ENCODE measurements at regions not wholly inside any gene's neighbourhood (a gene's known extent, or its start where the extent isn't known, plus 50 kb on each side); places are given as distances from the start of the nearest gene placed in this dataset.

DNA sequence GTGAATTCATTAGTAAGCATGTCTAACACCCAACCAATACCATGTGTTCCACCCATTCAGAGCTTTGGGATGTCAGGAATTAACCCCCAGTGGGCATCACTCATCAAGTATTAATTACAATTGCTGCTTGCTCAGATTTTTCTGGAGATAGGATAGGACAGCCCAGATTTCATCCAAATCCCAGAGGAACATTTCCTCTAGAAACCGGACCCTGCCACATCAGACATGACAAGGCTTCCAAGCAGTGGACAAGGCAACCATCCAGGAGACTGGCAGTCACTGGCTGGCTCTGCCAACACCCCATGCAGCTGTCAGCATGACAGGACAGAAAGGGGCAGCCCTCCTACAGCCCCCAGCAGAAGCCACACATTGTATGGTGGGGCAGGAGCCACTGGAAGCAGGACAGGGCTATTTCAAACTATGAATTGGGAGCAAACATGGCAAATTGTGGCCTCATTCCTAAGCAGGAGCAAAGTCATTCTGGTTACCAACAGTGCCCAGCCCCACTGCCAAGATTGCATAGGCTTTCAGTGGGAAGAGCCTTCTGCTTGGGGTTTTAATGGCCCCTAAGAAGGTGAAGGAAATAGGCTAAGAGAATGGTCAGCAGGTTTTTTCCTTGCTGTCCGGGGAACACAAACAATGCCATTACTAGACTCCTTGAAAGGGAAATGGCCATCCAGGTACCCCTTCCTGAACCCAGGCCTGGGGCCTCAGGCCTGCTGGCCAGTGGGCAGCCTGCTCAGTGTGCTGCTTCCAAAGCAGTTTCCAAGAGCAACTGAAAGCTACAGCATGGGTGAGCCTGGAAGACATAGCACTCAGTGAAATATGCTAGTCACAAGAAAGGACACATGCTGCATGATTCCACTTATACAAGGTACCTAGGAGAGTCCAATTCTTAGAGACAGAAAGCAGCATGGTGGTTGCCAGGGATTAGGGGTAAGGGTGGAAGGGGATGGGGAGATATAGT is 294.7 kb upstream of the SLC30A5 start:
- DNase-seq (ENCODE audit: low read depth), result peak; percentile 15

DNA sequence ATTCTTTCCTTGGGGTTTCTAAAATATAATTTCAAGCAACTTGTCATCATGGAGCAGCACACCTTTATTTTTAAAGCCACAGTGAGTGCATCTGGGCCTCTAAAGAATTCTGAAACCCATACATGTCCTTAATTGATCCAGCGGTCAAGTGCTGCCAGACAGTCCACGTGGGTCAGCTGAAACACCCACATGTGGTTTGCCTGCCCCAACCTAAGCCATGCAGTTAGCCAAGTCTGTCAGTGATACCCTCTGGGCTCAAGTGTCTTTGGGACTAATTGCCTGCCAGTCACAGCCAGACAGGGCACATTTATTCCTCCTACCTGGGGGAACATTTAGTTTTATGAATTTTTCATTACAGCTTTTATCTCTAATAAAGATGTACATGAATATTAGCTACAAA is 291.4 kb upstream of the SLC30A5 start:
- DNase-seq (ENCODE audit: low read depth), result no peak

DNA sequence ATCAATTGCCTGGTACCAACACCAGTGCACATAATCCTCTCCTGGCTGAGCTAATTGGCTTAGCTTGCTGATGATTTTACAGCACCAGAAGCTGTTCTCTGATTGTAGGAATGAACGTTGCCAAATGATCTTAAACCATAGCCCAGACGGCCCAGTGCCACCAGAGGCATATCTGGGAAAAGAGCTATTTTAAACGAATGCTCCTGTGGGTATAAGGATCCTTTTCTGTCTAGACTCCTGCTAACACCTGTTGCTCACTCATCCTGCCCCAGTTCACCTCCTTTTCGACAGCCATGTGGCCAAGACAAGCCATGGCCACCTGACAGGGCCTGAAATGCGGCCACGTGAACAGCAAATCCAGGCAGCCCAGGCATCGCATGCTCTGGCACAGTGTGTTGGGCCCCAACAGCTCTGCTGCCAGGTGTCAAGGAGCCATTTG is 289.9 kb upstream of the SLC30A5 start:
- no peak for DNase-seq (ENCODE audit: low read depth)

DNA sequence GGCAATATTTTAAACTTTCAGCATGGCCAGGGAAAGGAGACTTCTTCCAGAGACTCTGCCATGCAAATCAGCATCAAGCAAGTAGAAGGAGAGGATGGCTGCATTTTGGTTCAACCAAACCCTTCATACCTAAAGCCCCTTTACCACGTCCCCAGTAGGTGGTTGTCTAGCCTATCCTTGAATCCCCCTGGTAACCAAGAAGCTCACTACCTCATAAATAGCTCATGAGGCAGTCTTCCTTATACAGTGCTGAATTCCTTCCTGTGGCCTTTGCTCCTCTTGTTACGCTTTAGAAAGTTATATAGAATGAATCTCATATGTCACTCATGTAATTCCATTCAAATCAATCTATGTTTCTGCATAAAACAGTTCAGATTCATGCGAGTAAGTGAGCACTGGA is 289.5 kb upstream of the SLC30A5 start:
- DNase-seq (ENCODE audit: low read depth), result no peak

DNA sequence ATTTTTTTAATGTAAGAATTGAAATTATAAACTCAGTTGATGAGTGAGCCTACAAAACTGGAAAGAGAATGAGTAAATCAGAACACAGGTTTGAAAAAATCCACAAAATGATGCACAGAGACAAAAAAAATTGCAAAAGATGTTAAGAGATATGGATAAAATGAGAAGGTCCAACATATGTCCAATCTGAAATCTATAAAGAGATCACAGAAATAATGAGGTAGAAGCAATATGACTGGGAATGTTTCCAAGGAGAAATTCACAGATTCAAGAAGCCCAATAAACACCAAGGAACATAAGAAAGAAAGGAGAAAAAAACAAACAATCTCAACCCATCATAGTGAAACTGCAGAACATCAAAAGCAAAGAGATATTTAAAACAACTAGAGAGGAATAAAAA is 288.4 kb upstream of the SLC30A5 start:
- no peak for DNase-seq (ENCODE audit: low read depth)

DNA sequence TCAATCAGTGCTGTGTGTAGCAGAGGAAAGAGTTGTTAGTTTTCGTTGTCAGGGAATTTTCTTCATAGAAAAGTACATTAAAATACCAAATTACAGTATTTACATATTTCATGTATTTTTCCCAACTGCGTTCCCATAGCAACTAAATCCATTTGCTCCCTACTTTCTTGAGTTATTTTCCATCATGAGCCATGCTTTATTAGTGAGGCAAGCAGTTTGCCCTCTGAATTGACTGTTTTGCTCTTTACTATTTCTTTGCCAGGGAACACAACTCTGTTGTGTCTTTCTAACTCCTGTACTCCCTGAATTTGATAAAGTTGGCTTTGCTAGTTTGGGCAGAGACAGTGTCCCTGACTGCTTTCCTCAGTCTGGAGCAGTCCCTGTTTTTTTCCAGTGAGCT is 276.2 kb upstream of the SLC30A5 start:
- no peak for DNase-seq (ENCODE audit: low read depth)

DNA sequence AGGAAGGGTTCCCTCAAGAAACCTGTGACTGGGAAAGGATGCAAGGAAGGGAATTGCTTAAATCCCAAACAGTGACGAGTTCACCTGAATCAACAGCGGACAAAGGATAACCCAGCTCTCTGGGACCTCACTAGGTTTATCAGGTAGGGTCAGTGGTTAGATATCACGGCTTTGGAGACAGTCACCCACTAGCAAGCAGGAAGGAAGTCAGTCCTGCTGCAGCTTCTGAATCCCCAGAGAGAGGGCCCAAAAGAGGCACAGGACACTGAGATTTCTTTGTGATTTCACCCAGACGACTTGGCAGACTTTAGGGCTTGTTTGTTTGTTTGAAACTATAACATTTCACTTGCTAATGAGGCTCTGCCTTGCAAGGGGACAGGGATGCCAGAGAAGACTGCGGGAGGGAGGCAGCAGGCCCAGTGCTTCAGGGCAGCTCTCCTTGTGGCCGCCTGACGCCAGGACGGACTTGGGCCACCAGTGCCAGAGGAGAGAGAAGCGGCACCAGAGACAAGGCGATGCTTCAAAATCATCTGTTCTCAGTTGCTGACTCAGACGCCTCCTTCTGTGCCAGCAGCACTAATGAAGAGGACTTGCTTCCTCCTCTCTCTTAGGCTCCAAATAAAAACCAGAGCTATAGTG is 275.6 kb upstream of the SLC30A5 start:
- peak; percentile 66 for DNase-seq (ENCODE audit: low read depth)

DNA sequence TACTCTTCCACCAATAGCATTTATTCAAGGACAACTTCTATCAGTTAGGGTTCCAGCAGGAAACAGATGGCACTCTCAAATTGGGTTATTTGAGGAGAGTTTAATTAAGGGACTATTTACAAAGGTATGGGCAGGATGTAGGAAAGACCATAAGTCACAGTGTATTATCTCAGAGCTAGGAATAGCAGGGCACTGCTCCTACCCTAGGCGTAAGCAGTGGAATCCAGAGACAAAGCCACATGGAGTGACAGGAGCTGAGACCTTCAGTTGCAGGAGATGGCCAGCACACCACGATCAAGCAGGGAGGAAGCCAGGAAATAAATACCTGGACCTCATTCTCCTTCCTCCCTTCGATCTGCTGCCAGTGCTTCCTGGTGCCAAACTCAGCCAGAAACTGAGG is 274.9 kb upstream of the SLC30A5 start:
- DNase-seq (ENCODE audit: low read depth), result no peak

DNA sequence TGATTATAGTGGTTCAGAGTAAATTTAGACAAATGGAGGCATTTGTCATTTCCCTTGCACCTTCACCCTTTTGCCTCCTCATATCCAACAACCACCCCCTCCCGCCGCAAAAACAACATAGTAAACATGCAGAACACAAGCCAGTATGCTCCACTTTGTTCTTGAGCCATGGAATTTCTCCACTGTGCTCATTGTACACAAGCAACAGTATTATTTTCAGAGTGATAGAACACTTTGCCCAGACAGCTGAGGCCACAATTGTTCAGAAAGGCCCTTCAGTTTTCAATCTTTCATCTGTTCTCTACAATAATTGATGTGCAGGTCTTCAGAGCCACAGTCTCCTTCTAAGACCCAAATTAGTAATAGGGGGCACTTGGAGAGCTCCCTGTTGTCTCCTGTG is 272.8 kb upstream of the SLC30A5 start:
- no peak for DNase-seq (ENCODE audit: low read depth)

DNA sequence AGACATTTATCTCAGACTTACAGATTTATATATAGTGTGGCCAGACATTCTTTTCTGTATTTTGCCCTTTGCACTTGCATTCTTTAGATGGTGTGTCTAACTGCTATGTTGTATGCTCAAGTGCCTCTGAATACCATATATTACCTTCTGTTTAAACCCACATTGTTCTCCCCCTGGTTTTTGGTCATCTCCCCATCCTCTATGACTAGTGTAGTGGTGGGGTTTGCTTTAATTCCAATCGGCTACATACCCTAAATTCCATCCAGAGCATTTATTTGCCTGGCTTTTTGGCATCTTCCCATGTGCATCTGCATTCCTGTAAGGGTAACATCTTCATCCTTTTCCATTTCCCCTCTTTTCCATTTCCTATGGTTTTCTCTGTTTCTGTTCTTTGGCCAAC is 271.0 kb upstream of the SLC30A5 start:
- no peak for DNase-seq (ENCODE audit: low read depth)

DNA sequence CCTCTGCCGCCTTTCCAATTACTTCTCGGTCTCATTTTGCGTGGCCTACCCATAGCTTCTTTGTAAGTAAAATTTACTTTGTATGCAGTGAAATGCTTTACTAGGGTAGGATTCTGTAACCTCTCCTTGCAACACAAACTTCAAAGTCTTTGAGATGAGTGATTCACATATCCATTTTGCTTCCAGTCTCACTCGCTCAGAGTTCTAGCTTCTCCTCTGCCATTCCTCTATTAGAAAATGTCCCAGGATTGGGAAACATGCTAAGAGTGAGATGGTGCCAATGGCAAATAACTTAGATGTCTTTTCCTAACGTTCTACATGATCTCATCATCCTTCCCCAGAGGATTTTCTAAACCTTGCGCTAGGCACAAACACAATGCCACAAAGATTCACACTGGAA is 270.5 kb upstream of the SLC30A5 start:
- DNase-seq (ENCODE audit: low read depth), result peak; percentile 46

DNA sequence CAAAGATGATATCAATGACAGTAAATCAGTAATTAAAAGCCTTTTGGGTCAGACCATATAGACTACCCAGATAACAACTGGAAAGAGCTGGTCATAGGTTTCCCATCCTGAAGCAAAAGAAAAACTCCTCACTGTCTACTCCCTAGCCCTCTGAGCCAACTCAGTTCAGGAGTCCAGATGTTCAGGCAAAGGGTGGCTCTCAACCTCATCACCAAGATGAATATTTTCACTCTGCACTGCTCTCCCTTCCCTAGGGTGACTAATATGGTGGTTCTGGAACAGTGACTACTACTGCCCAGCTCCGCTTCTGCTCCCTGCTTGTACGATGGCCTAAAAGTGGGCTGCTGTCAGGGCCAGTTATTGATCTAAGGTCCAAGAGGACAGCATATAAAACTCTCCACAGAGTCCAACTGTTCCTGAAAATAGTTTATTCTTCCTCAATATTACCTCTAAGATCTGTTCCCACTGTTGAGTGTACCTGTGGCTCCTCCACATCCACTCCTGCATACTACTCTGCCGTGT is 263.4 kb upstream of the SLC30A5 start:
- no peak for DNase-seq (ENCODE audit: low read depth)

DNA sequence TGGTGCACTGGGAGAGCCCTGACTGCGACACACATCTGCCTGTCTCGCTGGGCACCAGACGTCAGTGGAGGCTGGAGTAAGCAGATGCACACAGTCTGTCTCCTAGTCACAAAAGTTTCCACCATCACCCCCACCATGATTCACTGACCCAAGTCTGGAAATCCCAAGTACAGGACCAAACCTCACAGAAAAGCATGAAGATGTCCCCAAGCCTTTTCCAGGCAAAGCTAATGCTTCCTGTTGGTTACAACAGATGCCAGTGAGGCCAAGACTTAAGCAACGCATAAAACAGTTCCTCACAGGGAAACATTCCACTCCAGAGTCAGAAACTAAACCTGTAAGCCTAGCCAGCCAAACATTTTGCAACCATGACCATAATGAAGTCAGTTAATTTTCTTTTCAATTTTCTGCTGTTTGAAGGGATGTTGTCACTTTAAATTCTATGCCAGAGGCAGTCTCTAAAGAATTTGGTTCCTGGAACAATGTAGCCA is 259.3 kb upstream of the SLC30A5 start:
- DNase-seq (ENCODE audit: low read depth), result peak; percentile 90

DNA sequence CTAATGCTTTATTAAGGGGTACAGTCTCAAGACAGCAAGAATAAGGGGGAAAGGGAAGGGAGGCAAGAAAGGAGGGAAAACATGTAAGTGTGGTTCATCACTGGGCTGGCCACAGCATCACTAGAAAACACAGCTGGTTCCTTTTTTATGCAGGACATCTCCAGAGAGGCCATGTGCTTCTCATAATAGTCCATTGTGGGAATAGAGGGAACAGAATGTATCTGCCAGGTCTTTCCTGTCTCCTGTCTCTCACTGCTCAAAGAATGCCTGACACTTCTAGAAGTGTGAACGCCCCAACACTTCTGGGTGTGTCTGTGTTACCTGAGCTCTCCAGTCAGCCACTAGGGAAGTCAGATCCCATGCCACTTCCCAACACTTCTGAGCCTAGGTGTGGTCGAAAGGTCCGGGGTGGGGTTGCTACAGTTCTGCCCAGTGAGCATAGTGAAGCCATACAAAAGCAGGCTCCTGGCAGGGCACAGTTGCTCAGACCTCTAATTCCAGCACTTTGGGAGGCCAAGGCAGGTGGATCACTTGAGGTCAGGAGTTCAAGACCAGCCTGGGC is 255.6 kb upstream of the SLC30A5 start:
- no peak for DNase-seq (ENCODE audit: low read depth)

DNA sequence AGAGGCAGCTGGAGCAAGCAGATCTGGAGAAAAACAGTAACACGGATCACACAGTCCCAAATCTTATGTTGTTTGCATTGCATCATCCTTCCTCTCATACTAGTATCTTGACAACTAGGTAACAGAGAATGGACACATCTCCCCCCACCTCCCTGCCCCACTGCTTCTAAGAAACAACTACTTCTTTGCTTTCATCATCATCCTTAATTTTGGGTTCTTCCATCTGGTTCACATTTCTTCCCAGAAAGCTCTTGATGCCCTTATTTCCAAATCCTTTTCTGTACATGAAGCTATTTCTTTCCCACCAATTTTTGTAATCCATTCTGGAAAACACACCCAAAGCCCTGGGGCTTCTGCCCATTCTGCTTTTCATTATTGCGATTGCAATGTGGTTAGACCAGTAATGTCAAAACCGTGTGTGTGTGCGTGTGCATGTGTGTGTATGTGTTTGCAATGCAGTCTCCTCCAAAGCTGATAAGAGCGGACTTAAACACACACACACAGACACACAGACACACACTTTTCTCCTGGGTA is 254.7 kb upstream of the SLC30A5 start:
- peak; percentile 94 for DNase-seq (ENCODE audit: low read depth)

DNA sequence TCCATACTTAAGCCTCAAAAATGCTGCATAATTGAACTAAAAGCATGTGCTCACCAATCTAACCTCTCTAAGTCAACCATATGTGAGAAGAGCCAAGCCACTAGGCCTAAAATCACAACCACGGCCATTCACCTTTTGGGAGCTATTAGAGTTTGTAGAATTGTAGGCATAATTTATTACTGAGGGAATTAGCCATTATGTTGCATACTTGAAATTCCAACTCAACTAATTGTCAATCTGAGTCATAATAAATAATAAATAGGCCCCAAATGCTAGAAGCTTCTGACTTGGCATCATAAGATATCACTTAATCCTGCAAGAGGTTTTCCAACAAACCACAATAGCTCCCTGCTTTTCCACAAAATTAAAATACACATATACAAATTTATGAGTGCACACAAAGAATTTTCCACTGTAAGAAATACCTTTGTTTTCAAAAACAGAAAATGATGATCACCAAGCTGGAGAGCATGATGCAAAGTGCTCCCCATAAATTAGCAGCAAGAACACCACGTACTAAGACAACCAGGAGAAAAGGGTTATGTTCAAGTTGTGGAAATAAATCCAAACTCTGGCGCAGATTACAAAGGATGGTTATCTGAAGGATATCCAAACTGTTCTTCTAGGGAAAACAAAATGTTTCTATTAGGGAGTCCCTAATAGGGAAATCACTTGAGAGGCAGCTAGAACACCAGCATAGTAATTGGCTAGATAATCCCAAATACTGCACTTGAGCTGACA is 250.0 kb upstream of the SLC30A5 start:
- no peak for DNase-seq (ENCODE audit: low read depth)

DNA sequence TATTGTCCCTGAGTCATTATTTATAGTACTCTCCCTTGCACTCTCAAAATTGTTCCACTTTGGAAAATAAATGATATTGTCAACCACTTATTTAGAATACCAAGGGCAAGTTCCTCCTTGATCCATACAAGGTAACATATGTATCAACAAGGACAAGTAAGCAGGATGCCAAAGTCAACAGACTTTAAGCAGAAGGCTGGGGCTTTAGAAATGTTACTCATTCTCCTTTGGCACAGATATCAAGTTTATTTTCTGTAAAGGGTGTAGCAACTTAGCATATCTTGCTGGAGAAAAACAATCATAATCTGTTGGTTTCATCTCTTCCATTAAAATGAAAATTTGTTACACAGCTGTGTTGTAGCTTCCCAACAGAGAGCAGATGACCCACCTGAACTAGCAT is 248.7 kb upstream of the SLC30A5 start:
- peak; percentile 38 for DNase-seq (ENCODE audit: low read depth)

DNA sequence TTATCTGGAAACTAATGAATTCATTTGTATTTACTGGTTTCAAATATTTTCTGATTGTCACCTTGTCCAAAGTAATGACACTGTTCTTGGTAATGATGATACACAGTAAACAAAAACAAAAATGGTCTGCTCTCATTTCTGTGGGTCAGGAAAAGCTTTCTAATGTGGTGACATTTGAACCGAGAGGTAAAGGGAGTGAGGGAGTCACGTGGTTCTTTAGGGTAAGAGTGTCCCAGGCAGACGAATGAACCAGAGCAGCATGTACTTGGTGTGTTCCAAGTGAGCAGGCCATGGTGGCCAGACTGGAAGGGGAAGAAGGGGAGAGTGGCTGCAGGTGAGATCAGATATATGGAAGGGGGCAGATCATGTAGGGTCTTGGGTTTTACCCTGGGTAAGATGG is 247.0 kb upstream of the SLC30A5 start:
- no peak for DNase-seq (ENCODE audit: low read depth)

DNA sequence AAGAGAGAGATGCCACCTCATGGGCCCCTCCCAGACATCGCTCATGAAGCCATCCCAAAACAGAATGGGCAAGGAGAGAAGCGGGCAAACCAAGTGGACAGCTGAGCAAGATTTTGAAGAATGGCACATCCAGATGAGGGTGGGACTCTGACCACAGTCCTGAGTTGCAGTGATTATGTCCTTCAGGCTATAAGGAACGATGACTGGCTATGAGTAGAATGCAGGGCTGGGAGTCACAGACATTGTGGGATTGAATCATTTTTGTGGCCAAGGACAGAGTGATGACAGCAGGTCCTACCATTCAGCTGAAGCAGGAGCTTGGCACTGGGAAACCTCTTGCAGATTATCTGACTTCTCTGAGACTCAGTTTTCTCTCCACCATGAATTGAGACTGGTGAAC is 245.7 kb upstream of the SLC30A5 start:
- DNase-seq (ENCODE audit: low read depth), result no peak

DNA sequence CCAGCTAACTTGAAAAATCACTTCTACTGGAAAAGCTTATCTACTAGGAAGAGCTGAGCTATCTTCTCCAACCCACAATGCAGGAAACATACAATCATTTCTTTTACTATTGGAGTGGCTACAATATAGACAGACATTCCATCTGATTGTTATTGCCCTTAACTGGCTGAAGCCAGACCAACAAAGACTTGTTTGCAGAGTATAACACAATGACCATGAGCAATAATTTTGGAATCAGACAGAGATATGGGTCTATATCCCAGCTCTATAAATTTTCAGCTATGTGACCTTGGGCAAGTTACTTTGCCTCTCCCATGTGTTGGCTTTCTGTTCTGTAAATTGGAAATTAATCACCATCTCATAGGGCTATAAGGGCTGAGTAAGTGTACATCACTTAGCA is 244.7 kb upstream of the SLC30A5 start:
- DNase-seq (ENCODE audit: low read depth), result no peak

DNA sequence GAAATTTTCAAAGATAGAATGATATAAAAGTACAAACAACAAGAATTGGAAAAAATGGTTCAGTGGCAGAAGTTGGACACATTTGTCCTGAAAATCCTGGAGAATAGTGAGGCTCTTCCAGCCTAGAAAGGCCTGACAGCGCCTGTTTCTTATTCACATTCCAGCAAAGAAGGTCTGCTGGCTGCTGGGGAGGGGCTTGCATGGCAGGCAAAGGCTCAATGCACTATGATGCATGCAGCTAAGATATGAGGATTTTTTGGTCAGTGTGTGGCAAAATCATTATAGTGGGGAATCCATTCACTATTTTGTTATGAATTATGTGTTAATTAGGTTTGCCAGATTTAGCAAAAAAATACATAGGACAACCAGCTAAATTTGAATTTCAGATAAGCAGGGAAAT is 243.9 kb upstream of the SLC30A5 start:
- no peak for DNase-seq (ENCODE audit: low read depth)

DNA sequence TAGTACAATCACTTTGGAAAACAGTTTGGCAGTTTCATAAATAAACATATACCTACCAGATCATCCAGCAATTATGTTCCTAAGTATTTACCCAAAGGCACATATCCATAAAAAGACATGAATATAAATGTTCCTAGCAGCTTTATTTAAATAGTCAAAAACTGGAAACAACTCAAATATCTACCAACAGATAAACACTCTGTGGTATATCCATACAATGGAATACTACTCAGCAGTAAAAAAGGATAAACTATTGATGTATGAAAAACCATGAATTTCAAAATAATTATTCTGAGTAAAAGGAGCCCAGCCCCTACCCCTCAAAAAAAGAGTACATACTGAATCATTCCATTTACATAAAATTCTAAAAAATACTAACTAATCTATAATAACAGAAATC is 232.7 kb upstream of the SLC30A5 start:
- DNase-seq (ENCODE audit: low read depth), result no peak

Measured in fibroblast of gingiva (primary cell).